Liver (tissue), 8 donors: ENCODE measurements at regions not wholly inside any gene's neighbourhood (a gene's known extent, or its start where the extent isn't known, plus 50 kb on each side); places are given as distances from the start of the nearest gene placed in this dataset.

Experiments used
- DNase-seq: peaks from one replicate; pipeline ENCODE4 v3.0.0-alpha.2; 2017; ENCODE audit warnings: low spot score
- H3K27ac ChIP-seq, 2 donors: one replicate each; pipeline ENCODE4 v1.7.0; 2013; ENCODE audit warnings: inconsistent platforms in 2 of 2, low read length in 2 of 2, control low read depth in 1 of 2, low read depth in 1 of 2, mild to moderate bottlenecking in 1 of 2
- H3K27me3 ChIP-seq, 4 donors: one replicate each; pipeline versions ENCODE4 v1.6.1 to v1.7.0; 2013; ENCODE audit warnings: low read length in 3 of 4, inconsistent platforms in 1 of 4, mild to moderate bottlenecking in 1 of 4, moderate library complexity in 1 of 4; ENCODE audit not compliant: control insufficient read depth in 4 of 4, insufficient read depth in 4 of 4
- H3K36me3 ChIP-seq, 4 donors: one replicate each; pipeline versions ENCODE4 v1.6.1 to v1.7.0; 2013; ENCODE audit warnings: low read length in 3 of 4, mild to moderate bottlenecking in 3 of 4, low read depth in 1 of 4, moderate library complexity in 1 of 4; ENCODE audit not compliant: control insufficient read depth in 4 of 4, insufficient read depth in 3 of 4
- H3K4me1 ChIP-seq, 4 donors: one replicate each; pipeline versions ENCODE4 v1.6.1 to v1.7.0; 2013; ENCODE audit warnings: low read length in 3 of 4, mild to moderate bottlenecking in 3 of 4, moderate library complexity in 1 of 4; ENCODE audit not compliant: control insufficient read depth in 4 of 4, insufficient read depth in 4 of 4
- H3K4me3 ChIP-seq, 3 donors: one replicate each; pipeline versions ENCODE4 v1.6.1 to v1.7.0; 2013; ENCODE audit warnings: low read length in 3 of 3, control low read depth in 1 of 3, low read depth in 1 of 3, mild to moderate bottlenecking in 1 of 3
- H3K9ac ChIP-seq, 2 donors: one replicate each; pipeline ENCODE4 v1.7.0; 2013; ENCODE audit warnings: low read length in 2 of 2, mild to moderate bottlenecking in 2 of 2, moderate library complexity in 2 of 2, control low read depth in 1 of 2, low read depth in 1 of 2
- H3K9me3 ChIP-seq, 4 donors: one replicate each; pipeline versions ENCODE4 v1.6.1 to v1.7.0; 2013; ENCODE audit warnings: low read length in 3 of 4; ENCODE audit not compliant: control insufficient read depth in 4 of 4
- CTCF ChIP-seq: fragments of 150-350 bp; IDR thresholded peaks from 2 replicates; pipeline ENCODE4 v1.5.1; 2017; ENCODE audit warnings: improper control_type of control experiment, low read depth, low read length; ENCODE audit not compliant: missing input control
- FOXA2 ChIP-seq: IDR thresholded peaks from 2 replicates; pipeline ENCODE4 v1.6.1; 2016; ENCODE audit warnings: antibody characterized with exemption
- GABPA ChIP-seq, 2 donors: IDR thresholded peaks in 1 of 2; conservative IDR thresholded peaks in 1 of 2; 2 replicates each; pipeline ENCODE4 v1.6.1; 2016; ENCODE audit warnings: antibody characterized with exemption in 2 of 2, mild to moderate bottlenecking in 1 of 2, moderate library complexity in 1 of 2
- HNF4A ChIP-seq, 2 donors: conservative IDR thresholded peaks; 2 replicates each; pipeline ENCODE4 v1.6.1; 2016; ENCODE audit warnings: antibody characterized with exemption in 2 of 2, mild to moderate bottlenecking in 2 of 2
- HNF4G ChIP-seq: IDR thresholded peaks from 2 replicates; pipeline ENCODE4 v1.6.1; 2016; ENCODE audit warnings: antibody characterized with exemption
- JUND ChIP-seq, 2 donors: IDR thresholded peaks; 2 replicates each; pipeline ENCODE4 v1.6.1; 2016; ENCODE audit warnings: antibody characterized with exemption in 2 of 2
- NR2F2 ChIP-seq: IDR thresholded peaks from 2 replicates; pipeline ENCODE4 v1.6.1; 2016; ENCODE audit warnings: antibody characterized with exemption
- RAD21 ChIP-seq, 2 donors: IDR thresholded peaks; 2 replicates each; pipeline ENCODE4 v1.6.1; 2016; ENCODE audit warnings: antibody characterized with exemption in 2 of 2, mild to moderate bottlenecking in 2 of 2
- RXRA ChIP-seq, 2 donors: IDR thresholded peaks; 2 replicates each; pipeline ENCODE4 v1.6.1; 2017 to 2018; ENCODE audit warnings: antibody characterized with exemption in 2 of 2, mild to moderate bottlenecking in 1 of 2
- SP1 ChIP-seq: IDR thresholded peaks from 2 replicates; pipeline ENCODE4 v1.6.1; 2018; ENCODE audit warnings: antibody characterized with exemption, mild to moderate bottlenecking
- WGBS: extraction: QIAGEN DNeasy Blood & Tissue Kit; methylation state at CpG from one replicate; pipeline ENCODE4 v1.1.7; 2013; 5-methylcytosine and 5-hydroxymethylcytosine counted together
- TF ChIP-seq, protein P1 (sequence below): IDR thresholded peaks from 2 replicates; pipeline ENCODE4 v1.6.1; 2016; ENCODE audit warnings: antibody characterized with exemption, mild to moderate bottlenecking
- TF ChIP-seq, protein P2 (sequence below): IDR thresholded peaks from 2 replicates; pipeline ENCODE4 v1.6.1; 2016; ENCODE audit warnings: antibody characterized with exemption
- donor health status: healthy.
- donor health status: healthy.
- donor health status: healthy.
- donor health status: healthy.
- donor health status: healthy.

DNA sequence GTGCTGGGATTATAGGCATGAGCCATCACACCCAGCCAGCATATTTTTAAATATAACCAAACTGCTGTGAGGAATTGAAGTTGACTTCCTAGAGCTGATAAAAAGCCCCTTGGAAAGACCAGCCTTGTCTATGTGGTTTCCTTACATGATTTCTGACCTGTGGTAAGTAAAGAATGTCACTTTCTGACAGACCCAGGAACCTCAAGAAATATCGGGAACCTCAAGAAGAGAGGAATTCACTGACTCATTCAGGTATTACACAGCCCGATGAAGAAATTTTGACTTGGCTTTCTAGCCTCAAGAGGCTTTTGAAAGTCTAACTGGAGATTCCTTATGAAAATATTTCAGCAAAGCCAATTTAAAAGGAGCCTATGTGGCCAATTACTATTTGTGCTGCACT is 71.8 kb downstream of the FOXF2 start:
- no peak overlapping the region for H3K9ac ChIP-seq
- WGBS = 84% methylated on average over 2 of the region's 2 CpGs

GRCh38 chr6:1461736-1462135 is 72.4 kb downstream of the FOXF2 start:
- WGBS = 96% methylated on average over 3 of the region's 3 CpGs

More for the DNA sequence above, 71.8 kb downstream of the FOXF2 start:
- no peaks in the 10 kb centered on the region for H3K27me3 ChIP-seq
- H3K9me3 ChIP-seq = no peaks in the 10 kb centered on the region
- H3K4me3 ChIP-seq = no peak overlapping the region
- no peaks in the 10 kb centered on the region for H3K36me3 ChIP-seq
- no peak for DNase-seq
- no peaks in the 10 kb centered on the region for H3K4me1 ChIP-seq
- H3K27ac ChIP-seq = no peak overlapping the region
- TF ChIP-seq FOXA2 = no peak
- TF ChIP-seq, protein P1, sequence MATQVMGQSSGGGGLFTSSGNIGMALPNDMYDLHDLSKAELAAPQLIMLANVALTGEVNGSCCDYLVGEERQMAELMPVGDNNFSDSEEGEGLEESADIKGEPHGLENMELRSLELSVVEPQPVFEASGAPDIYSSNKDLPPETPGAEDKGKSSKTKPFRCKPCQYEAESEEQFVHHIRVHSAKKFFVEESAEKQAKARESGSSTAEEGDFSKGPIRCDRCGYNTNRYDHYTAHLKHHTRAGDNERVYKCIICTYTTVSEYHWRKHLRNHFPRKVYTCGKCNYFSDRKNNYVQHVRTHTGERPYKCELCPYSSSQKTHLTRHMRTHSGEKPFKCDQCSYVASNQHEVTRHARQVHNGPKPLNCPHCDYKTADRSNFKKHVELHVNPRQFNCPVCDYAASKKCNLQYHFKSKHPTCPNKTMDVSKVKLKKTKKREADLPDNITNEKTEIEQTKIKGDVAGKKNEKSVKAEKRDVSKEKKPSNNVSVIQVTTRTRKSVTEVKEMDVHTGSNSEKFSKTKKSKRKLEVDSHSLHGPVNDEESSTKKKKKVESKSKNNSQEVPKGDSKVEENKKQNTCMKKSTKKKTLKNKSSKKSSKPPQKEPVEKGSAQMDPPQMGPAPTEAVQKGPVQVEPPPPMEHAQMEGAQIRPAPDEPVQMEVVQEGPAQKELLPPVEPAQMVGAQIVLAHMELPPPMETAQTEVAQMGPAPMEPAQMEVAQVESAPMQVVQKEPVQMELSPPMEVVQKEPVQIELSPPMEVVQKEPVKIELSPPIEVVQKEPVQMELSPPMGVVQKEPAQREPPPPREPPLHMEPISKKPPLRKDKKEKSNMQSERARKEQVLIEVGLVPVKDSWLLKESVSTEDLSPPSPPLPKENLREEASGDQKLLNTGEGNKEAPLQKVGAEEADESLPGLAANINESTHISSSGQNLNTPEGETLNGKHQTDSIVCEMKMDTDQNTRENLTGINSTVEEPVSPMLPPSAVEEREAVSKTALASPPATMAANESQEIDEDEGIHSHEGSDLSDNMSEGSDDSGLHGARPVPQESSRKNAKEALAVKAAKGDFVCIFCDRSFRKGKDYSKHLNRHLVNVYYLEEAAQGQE = no peak

GRCh38 chr6:1463275-1463674 is 73.9 kb downstream of the FOXF2 start:
- Histone ChIP-seq H3K9me3 (no peaks in the 10 kb centered on the region), H3K4me1 (no peaks in the 10 kb centered on the region), H3K9ac (no peak overlapping the region), H3K27ac (no peak overlapping the region), H3K27me3 (no peaks in the 10 kb centered on the region), H3K36me3 (no peaks in the 10 kb centered on the region), H3K4me3 (no peak overlapping the region)
- DNase-seq = no peak
- TF ChIP-seq GABPA (IDR thresholded peaks at IDR 0.05 in 1 of 2, conservative IDR thresholded peaks at IDR 0.05 in 1 of 2) = no peak
- TF ChIP-seq HNF4G = no peak
- TF ChIP-seq, protein P2, sequence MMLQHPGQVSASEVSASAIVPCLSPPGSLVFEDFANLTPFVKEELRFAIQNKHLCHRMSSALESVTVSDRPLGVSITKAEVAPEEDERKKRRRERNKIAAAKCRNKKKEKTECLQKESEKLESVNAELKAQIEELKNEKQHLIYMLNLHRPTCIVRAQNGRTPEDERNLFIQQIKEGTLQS = no peak
- no peak for TF ChIP-seq RAD21 (IDR thresholded peaks at IDR 0.05)
- TF ChIP-seq CTCF = no peak
- no peak for TF ChIP-seq SP1
- WGBS = 79% methylated on average over 7 of the region's 7 CpGs

More at GRCh38 chr6:1461736-1462135, 72.4 kb downstream of the FOXF2 start:
- H3K4me3 ChIP-seq = no peak overlapping the region
- DNase-seq = no peak
- TF ChIP-seq HNF4A (conservative IDR thresholded peaks at IDR 0.05) (no peak), SP1 (no peak), RXRA (IDR thresholded peaks at IDR 0.05) (no peak), RAD21 (IDR thresholded peaks at IDR 0.05) (no peak), JUND (IDR thresholded peaks at IDR 0.05) (no peak), NR2F2 (no peak)
- TF ChIP-seq, protein P2 = no peak
- TF ChIP-seq, protein P1 = no peak
- H3K4me1 ChIP-seq = no peaks in the 10 kb centered on the region
- no peak overlapping the region for H3K9ac ChIP-seq
- H3K27me3 ChIP-seq = no peaks in the 10 kb centered on the region
- H3K9me3 ChIP-seq = no peaks in the 10 kb centered on the region
- H3K27ac ChIP-seq = no peak overlapping the region
- H3K36me3 ChIP-seq = no peaks in the 10 kb centered on the region
